GM18498 (cell line): ENCODE measurements at regions not wholly inside any gene's neighbourhood (a gene's known extent, or its start where the extent isn't known, plus 50 kb on each side); places are given as distances from the start of the nearest gene placed in this dataset.

Experiments used
- ATAC-seq: cut with Tn5 transposase; IDR thresholded peaks from one replicate; pipeline ENCODE4 v1.9.1; 2021; ENCODE audit warnings: mild to moderate bottlenecking, moderate library complexity; ENCODE audit not compliant: unreplicated experiment

GRCh38 chr2:37541516-37541915, 129.9 kb downstream of the CDC42EP3 start:
- no peak for ATAC-seq

GRCh38 chr2:37543999-37544557, 127.4 kb downstream of the CDC42EP3 start:
- no peak for ATAC-seq

GRCh38 chr2:37544591-37545031, 126.8 kb downstream of the CDC42EP3 start:
- no peak for ATAC-seq

- peak; percentile 73 for ATAC-seq
Observed at GRCh38 chr2:37549598-37549997, 121.8 kb downstream of the CDC42EP3 start.

GRCh38 chr2:37550190-37550589, 121.3 kb downstream of the CDC42EP3 start:
- ATAC-seq = peak; percentile 38

- ATAC-seq = no peak
Observed at GRCh38 chr2:37551783-37552182, 119.7 kb downstream of the CDC42EP3 start.

- ATAC-seq = no peak
Observed at GRCh38 chr2:37552339-37552738, 119.1 kb downstream of the CDC42EP3 start.

GRCh38 chr2:37553411-37554154, 117.9 kb downstream of the CDC42EP3 start:
- ATAC-seq = no peak

- ATAC-seq = no peak
Observed at GRCh38 chr2:37554155-37554510, 117.3 kb downstream of the CDC42EP3 start.

- ATAC-seq = no peak
Observed at GRCh38 chr2:37554687-37555086, 116.8 kb downstream of the CDC42EP3 start.

- ATAC-seq = peak; percentile 60
Observed at GRCh38 chr2:37555457-37555856, 116.0 kb downstream of the CDC42EP3 start.

- no peak for ATAC-seq
Observed at GRCh38 chr2:37556256-37556655, 115.2 kb downstream of the CDC42EP3 start.

- ATAC-seq = peak; percentile 67
Observed at GRCh38 chr2:37558623-37559022, 112.8 kb downstream of the CDC42EP3 start.

- ATAC-seq = no peak
Observed at GRCh38 chr2:37560241-37560848, 111.1 kb downstream of the CDC42EP3 start.

- no peak for ATAC-seq
Observed at GRCh38 chr2:37560863-37561614, 110.4 kb downstream of the CDC42EP3 start.

- peak; percentile 73 for ATAC-seq
Observed at GRCh38 chr2:37561615-37562569, 109.5 kb downstream of the CDC42EP3 start.

- no peak for ATAC-seq
Observed at GRCh38 chr2:37563375-37564015, 107.9 kb downstream of the CDC42EP3 start.

- ATAC-seq = no peak
Observed at GRCh38 chr2:37564356-37564755, 107.1 kb downstream of the CDC42EP3 start.

GRCh38 chr2:37566517-37566981, 104.9 kb downstream of the CDC42EP3 start:
- no peak for ATAC-seq

GRCh38 chr2:37568565-37568964, 102.9 kb downstream of the CDC42EP3 start:
- ATAC-seq = no peak
